GM12874 (cell line): ENCODE measurements at regions not wholly inside any gene's neighbourhood (a gene's known extent, or its start where the extent isn't known, plus 50 kb on each side); places are given as distances from the start of the nearest gene placed in this dataset.

ENCODE experiments used
- TF ChIP-seq, protein P1 (sequence below): IDR thresholded peaks from 2 replicates; pipeline ENCODE4 v1.5.1; 2011; ENCODE audit warnings: low read depth, mild to moderate bottlenecking, control low read depth, low read length, moderate library complexity; ENCODE audit not compliant: insufficient read depth

- TF ChIP-seq, protein P1, sequence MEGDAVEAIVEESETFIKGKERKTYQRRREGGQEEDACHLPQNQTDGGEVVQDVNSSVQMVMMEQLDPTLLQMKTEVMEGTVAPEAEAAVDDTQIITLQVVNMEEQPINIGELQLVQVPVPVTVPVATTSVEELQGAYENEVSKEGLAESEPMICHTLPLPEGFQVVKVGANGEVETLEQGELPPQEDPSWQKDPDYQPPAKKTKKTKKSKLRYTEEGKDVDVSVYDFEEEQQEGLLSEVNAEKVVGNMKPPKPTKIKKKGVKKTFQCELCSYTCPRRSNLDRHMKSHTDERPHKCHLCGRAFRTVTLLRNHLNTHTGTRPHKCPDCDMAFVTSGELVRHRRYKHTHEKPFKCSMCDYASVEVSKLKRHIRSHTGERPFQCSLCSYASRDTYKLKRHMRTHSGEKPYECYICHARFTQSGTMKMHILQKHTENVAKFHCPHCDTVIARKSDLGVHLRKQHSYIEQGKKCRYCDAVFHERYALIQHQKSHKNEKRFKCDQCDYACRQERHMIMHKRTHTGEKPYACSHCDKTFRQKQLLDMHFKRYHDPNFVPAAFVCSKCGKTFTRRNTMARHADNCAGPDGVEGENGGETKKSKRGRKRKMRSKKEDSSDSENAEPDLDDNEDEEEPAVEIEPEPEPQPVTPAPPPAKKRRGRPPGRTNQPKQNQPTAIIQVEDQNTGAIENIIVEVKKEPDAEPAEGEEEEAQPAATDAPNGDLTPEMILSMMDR: no peak
Observed at GRCh38 chr4:175033162-175033561, 115.0 kb downstream of the ADAM29 start.

DNA sequence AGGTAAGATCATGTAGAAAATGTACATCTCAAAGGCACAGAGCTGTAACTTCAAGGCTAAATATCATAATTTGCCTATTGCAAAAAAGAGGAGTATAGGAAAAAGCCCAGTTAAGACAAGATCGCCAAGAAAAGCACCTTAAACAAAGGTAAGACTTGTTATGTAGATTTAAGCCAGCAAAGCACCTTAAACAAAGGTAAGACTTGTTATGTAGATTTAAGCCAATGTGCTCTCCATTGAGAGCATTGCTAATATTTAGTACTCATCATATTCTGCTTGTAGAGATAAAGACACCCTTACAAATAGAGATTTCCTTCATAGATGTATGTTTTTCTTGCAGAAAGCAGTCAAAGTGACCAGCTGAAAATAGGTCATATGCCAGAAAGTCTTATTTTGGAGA is 115.8 kb downstream of the ADAM29 start:
- TF ChIP-seq, protein P1: no peak

DNA sequence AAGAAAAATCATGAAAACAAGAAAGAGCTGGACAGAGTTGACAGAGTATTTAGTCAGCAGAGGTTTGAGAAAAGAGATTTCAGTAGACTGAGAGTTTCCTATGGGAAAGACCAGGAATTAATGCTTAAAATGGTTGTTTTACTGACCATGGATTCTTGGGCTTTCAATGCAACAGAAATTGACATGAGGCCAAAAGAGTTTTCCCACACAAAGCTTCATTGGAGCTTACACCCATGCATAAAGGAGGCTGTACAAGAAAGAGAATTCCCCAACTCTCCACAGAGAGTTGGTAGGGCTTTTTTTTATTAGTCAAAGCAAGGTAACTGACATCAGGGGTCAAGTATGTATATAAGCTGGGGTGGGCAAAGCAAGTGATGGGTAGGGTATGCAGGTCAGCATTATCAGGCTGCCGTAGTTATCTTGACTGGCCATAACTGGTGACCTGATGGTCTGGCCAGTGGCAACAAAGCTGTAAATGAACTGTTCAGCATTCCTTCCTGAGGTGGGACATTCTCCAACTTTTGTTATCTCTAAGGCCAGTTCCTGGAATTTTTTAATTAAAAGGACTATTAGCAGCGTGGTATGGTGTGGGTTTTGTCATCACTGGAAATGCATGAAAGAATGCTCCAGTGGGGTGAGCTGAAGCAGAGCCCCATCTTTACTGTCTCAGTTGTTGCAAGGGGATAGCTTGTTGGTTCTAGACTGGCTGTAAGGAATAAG is 117.0 kb downstream of the ADAM29 start:
- TF ChIP-seq, protein P1: no peak

DNA sequence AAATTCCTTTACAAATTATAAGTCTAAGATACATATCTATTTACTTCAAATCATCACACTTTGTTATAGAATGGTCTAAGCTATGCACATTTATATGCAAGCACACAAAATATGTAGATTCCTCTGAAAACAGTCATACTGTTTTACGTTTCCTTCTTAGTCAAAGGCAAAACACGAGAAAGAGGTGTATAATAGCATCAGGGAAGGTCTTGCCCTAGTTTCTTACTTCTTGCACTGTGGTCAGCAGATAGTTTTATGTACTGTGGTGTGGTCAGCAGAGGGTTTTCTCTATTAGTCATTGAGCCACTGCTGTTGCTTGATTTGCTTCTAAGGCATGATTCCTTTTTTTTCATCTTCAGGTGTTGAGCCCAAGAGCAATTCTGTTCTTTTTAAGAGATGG is 117.7 kb downstream of the ADAM29 start:
- TF ChIP-seq, protein P1: no peak

- TF ChIP-seq, protein P1: no peak
Observed at GRCh38 chr4:175048111-175048784, 130.1 kb downstream of the ADAM29 start.

DNA sequence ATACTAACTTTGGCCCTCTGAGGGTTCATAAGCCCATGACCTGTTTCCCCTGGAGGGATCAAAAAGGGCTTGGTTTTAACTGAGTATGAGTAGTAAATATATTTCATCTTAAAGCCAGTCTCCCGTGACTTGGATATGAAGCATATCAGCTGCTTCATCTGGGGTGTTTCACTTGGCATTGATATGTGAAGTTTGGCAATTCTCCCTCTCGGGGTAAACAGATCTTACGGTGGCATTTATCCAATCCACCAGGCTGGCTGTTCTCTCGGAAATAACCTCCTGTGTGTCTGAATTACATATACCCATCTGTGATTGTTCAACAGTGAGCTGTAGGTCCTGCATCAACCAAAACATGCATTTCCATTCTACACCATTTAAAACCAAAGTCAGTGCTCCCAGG is 130.7 kb downstream of the ADAM29 start:
- TF ChIP-seq, protein P1: no peak

- TF ChIP-seq, protein P1: no peak
Observed at GRCh38 chr4:175051974-175052373, 133.8 kb downstream of the ADAM29 start.
